Adrenal gland (tissue), 9 donors: ENCODE measurements at regions not wholly inside any gene's neighbourhood (a gene's known extent, or its start where the extent isn't known, plus 50 kb on each side); places are given as distances from the start of the nearest gene placed in this dataset.

Source experiments
- DNase-seq, 7 donors: peaks; one replicate each; pipeline ENCODE4 v3.0.0-alpha.2; 2019 to 2020
- H3K27ac ChIP-seq, 5 donors: fragments of 200-600 bp; sonication (generic) in 4 of 5; 1 replicate in 3 of 5; 2 replicates in 2 of 5; pipeline versions ENCODE4 v1.5.1 to v1.8.0; 2016 to 2020; ENCODE audit warnings: mild to moderate bottlenecking in 1 of 5
- H3K27me3 ChIP-seq: fragments of 200-600 bp; 2 replicates; pipeline ENCODE4 v1.8.0; 2021
- H3K36me3 ChIP-seq, 2 donors: fragments of 200-600 bp; replicated peaks in 1 of 2; 1 replicate in 1 of 2; 2 replicates in 1 of 2; pipeline versions ENCODE4 v1.5.1 to v1.8.0; 2018 to 2022
- H3K4me1 ChIP-seq, 2 donors: fragments of 200-600 bp; replicated peaks in 1 of 2; 1 replicate in 1 of 2; 2 replicates in 1 of 2; pipeline versions ENCODE4 v1.5.1 to v1.8.0; 2018 to 2021
- H3K4me3 ChIP-seq, 4 donors: fragments of 200-600 bp; sonication (generic) in 3 of 4; one replicate each; pipeline ENCODE4 v1.5.1; 2016 to 2018
- H3K9me3 ChIP-seq, 3 donors: fragments of 200-600 bp; sonication (generic) in 1 of 3; replicated peaks in 1 of 3; 1 replicate in 2 of 3; 2 replicates in 1 of 3; pipeline versions ENCODE4 v1.5.1 to v1.8.0; 2016 to 2021
- POLR2A ChIP-seq, 2 donors: fragments of 450-650 bp; IDR thresholded peaks; one replicate each; pipeline ENCODE4 v1.6.1; 2017; ENCODE audit warnings: antibody characterized with exemption in 2 of 2, mild to moderate bottlenecking in 2 of 2, moderate library complexity in 1 of 2
- WGBS, 4 donors: extraction: QIAGEN DNeasy Blood & Tissue Kit in 2 of 4; methylation state at CpG; one replicate each; pipeline versions ENCODE4 v1.1.5 to v1.1.7; 2013 to 2017; 5-methylcytosine and 5-hydroxymethylcytosine counted together
- intact Hi-C, 2 donors: fragments of 100-400 bp; cut with DNase I; formaldehyde crosslinking; loops; one replicate each; pipeline versions ENCODE4 v1.14.1 to v1.15.0; 2022 to 2023
- TF ChIP-seq, protein P1 (sequence below), 6 experiments: fragments of 450-650 bp in 4 of 6; fragments of 200-600 bp in 2 of 6; sonication (generic) in 1 of 6; IDR thresholded peaks; 1 replicate in 5 of 6; 2 replicates in 1 of 6; pipeline versions ENCODE4 v1.5.1 to v1.8.0; 2016 to 2021; ENCODE audit warnings: antibody characterized with exemption in 6 of 6, mild to moderate bottlenecking in 2 of 6, moderate library complexity in 1 of 6
- donor health status: healthy with polysubstance abuse.
- donor health status: Bipolar disorder and iron deficiency.
- donor health status: DM: yes; HTN: yes; CAD: no.
- donor health status: DM: no; HTN: no; CAD: no.
- donor health status: DM: no; HTN: no; CAD: no.

DNA sequence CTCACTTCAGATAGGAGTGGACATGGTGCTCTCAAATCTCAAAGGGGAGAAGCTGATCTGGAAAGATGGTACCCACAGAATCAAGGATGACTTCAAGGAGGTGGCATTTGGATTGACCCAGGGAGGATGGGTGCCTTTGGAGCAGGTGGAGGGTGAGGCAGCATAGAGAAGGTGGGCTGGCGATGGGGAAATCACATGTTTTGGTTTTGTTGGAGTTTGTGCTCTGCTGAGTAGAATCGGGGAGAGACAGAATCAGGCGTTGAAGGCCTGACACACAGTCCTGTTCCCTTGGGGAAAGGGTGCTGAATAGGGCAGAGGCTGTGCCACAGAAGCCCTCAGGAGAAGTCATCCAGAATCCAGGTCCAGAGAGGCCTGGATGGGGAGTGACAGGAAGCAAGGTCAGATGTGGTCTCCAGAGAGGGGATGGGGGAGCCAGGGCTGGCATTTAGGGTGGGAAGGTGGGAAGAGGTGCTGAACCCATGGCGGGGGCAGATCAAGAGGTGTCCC, 291.1 kb downstream of the GLRX3 start:
- H3K27ac ChIP-seq, result no peak overlapping the region
- H3K36me3 ChIP-seq, result no peaks in the 10 kb centered on the region
- H3K27me3 ChIP-seq, result no peaks in the 10 kb centered on the region
- no peaks in the 10 kb centered on the region for H3K4me1 ChIP-seq
- 80 to 93% (median 86%) methylated on average over 4 of the region's 4 CpGs for WGBS, 4 donors
- H3K4me3 ChIP-seq, result no peak overlapping the region
- TF ChIP-seq, protein P1, sequence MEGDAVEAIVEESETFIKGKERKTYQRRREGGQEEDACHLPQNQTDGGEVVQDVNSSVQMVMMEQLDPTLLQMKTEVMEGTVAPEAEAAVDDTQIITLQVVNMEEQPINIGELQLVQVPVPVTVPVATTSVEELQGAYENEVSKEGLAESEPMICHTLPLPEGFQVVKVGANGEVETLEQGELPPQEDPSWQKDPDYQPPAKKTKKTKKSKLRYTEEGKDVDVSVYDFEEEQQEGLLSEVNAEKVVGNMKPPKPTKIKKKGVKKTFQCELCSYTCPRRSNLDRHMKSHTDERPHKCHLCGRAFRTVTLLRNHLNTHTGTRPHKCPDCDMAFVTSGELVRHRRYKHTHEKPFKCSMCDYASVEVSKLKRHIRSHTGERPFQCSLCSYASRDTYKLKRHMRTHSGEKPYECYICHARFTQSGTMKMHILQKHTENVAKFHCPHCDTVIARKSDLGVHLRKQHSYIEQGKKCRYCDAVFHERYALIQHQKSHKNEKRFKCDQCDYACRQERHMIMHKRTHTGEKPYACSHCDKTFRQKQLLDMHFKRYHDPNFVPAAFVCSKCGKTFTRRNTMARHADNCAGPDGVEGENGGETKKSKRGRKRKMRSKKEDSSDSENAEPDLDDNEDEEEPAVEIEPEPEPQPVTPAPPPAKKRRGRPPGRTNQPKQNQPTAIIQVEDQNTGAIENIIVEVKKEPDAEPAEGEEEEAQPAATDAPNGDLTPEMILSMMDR (IDR thresholded peaks at IDR 0.05), result no peak
- TF ChIP-seq POLR2A (IDR thresholded peaks at IDR 0.05), result no peak
- H3K9me3 ChIP-seq, result no peaks in the 10 kb centered on the region
- no peak for DNase-seq
- intact Hi-C loops, result no loop called here

GRCh38 chr10:130428936-130429335, 292.7 kb downstream of the GLRX3 start:
- intact Hi-C loops, result no loop called here
- no peaks in the 10 kb centered on the region for H3K4me1 ChIP-seq

GRCh38 chr10:130429809-130430208, 293.6 kb downstream of the GLRX3 start:
- Histone ChIP-seq H3K36me3 (no peaks in the 10 kb centered on the region), H3K27me3 (no peaks in the 10 kb centered on the region), H3K4me1 (no peaks in the 10 kb centered on the region), H3K27ac (no peak overlapping the region), H3K9me3 (no peaks in the 10 kb centered on the region), H3K4me3 (no peak overlapping the region)
- TF ChIP-seq, protein P1 (IDR thresholded peaks at IDR 0.05), result no peak
- no peak for TF ChIP-seq POLR2A (IDR thresholded peaks at IDR 0.05)
- intact Hi-C loops, result no loop called here
- 65 to 79% (median 78%) methylated on average over 4 of the region's 4 CpGs for WGBS, 4 donors
- no peak for DNase-seq

More at GRCh38 chr10:130428936-130429335, 292.7 kb downstream of the GLRX3 start:
- no peak for DNase-seq
- Histone ChIP-seq H3K27ac (no peak overlapping the region), H3K4me3 (no peak overlapping the region), H3K9me3 (no peaks in the 10 kb centered on the region), H3K36me3 (no peaks in the 10 kb centered on the region), H3K27me3 (no peaks in the 10 kb centered on the region)
- TF ChIP-seq, protein P1 (IDR thresholded peaks at IDR 0.05), result no peak
- no peak for TF ChIP-seq POLR2A (IDR thresholded peaks at IDR 0.05)
- WGBS, 4 donors, result 61 to 73% (median 70%) methylated on average over 6 of the region's 6 CpGs

DNA sequence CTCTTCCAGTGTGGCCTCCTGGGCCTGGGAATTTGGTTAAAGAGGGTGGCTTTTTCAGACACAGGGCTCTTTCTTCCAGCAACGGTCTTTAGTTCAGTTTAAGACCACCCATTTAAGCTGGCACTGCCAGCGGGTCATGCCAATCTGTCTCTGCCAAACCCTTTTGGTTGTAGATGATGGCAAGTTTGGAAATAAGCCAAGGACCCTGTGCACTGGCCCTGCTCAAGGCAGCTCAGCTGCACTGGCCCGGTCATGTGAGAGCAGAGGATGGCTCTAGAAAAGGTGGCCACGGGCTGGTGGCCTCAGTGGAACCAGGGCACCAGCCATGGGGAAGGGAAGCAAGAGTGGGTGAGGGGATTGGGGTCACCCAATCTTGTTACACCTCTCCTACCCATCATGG, 294.1 kb downstream of the GLRX3 start:
- 76 to 85% (median 81%) methylated on average over 4 of the region's 4 CpGs for WGBS, 4 donors
- intact Hi-C loops, result no loop called here

More for the DNA sequence above, 294.1 kb downstream of the GLRX3 start:
- no peak overlapping the region for H3K4me3 ChIP-seq
- H3K27ac ChIP-seq, result no peak overlapping the region
- TF ChIP-seq POLR2A (IDR thresholded peaks at IDR 0.05), result no peak
- DNase-seq, result peak in 1 of 7 donors; percentile 9
- no peaks in the 10 kb centered on the region for H3K9me3 ChIP-seq
- no peaks in the 10 kb centered on the region for H3K4me1 ChIP-seq
- H3K27me3 ChIP-seq, result no peaks in the 10 kb centered on the region
- no peaks in the 10 kb centered on the region for H3K36me3 ChIP-seq
